ENCODE measurements at regions not wholly inside any gene's neighbourhood (a gene's known extent, or its start where the extent isn't known, plus 50 kb on each side); places are given as distances from the start of the nearest gene placed in this dataset.

GRCh38 chr7:39888171-39888853 lies 61.7 kb upstream of the CDK13 start:
- no peaks in the 10 kb centered on the region for H3K27me3 Mint-ChIP-seq
- H3K4me1 Mint-ChIP-seq (ENCODE audit: low read depth): no peaks in the 10 kb centered on the region
- no peaks in the 10 kb centered on the region for H3K36me3 Mint-ChIP-seq (ENCODE audit: low read depth)
- no peak overlapping the region for H3K27ac Mint-ChIP-seq
- no peak overlapping the region for H3K4me3 Mint-ChIP-seq
- peaks cover 8% of the 10 kb centered on the region for H3K9me3 Mint-ChIP-seq
- intact Hi-C loops (cut with micrococcal nuclease): no loop called here

GRCh38 chr7:39890411-39890810 lies 59.6 kb upstream of the CDK13 start:
- intact Hi-C loops (cut with micrococcal nuclease): loop anchor here (10.0 kb wide), 1 partner anchor 64 kb away; the partner anchor contains the start of gene CDK13
- Mint-ChIP-seq H3K36me3 (ENCODE audit: low read depth) (no peaks in the 10 kb centered on the region), H3K9me3 (no peaks in the 10 kb centered on the region), H3K27ac (no peak overlapping the region), H3K4me1 (ENCODE audit: low read depth) (no peaks in the 10 kb centered on the region), H3K4me3 (no peak overlapping the region), H3K27me3 (no peaks in the 10 kb centered on the region)

- Mint-ChIP-seq H3K27me3 (no peaks in the 10 kb centered on the region), H3K27ac (no peak overlapping the region), H3K36me3 (ENCODE audit: low read depth) (no peaks in the 10 kb centered on the region), H3K9me3 (no peaks in the 10 kb centered on the region), H3K4me3 (no peak overlapping the region), H3K4me1 (ENCODE audit: low read depth) (peaks cover 6% of the 10 kb centered on the region)
- intact Hi-C loops (cut with micrococcal nuclease): loop anchor here (10.0 kb wide), 1 partner anchor 63 kb away; the partner anchor contains the start of gene CDK13
Measured at GRCh38 chr7:39891894-39892293, 58.2 kb upstream of the CDK13 start.

GRCh38 chr7:39892361-39892760 lies 57.7 kb upstream of the CDK13 start:
- Mint-ChIP-seq H3K36me3 (ENCODE audit: low read depth) (no peaks in the 10 kb centered on the region), H3K27me3 (no peaks in the 10 kb centered on the region), H3K4me1 (ENCODE audit: low read depth) (peaks cover 6% of the 10 kb centered on the region), H3K27ac (no peak overlapping the region), H3K4me3 (no peak overlapping the region), H3K9me3 (no peaks in the 10 kb centered on the region)
- intact Hi-C loops (cut with micrococcal nuclease): loop anchor here (10.0 kb wide), 1 partner anchor 62 kb away; the partner anchor contains the start of gene CDK13

- H3K27me3 Mint-ChIP-seq: no peaks in the 10 kb centered on the region
- H3K9me3 Mint-ChIP-seq: no peaks in the 10 kb centered on the region
- H3K4me1 Mint-ChIP-seq (ENCODE audit: low read depth): peaks cover 6% of the 10 kb centered on the region
- intact Hi-C loops (cut with micrococcal nuclease): loop anchor here (10.0 kb wide), 1 partner anchor 60 kb away; the partner anchor contains the start of gene CDK13
- no peak overlapping the region for H3K4me3 Mint-ChIP-seq
- no peaks in the 10 kb centered on the region for H3K36me3 Mint-ChIP-seq (ENCODE audit: low read depth)
- H3K27ac Mint-ChIP-seq: no peak overlapping the region
Measured at GRCh38 chr7:39894904-39895303, 55.2 kb upstream of the CDK13 start.

GRCh38 chr7:39896840-39897239 lies 53.2 kb upstream of the CDK13 start:
- intact Hi-C loops (cut with micrococcal nuclease): loop anchor here (1.0 to 10.0 kb wide), 2 partner anchors 58 to 155 kb away; partner anchors contain the start of gene CDK13
- H3K4me1 Mint-ChIP-seq (ENCODE audit: low read depth): peaks cover 6% of the 10 kb centered on the region
- no peaks in the 10 kb centered on the region for H3K36me3 Mint-ChIP-seq (ENCODE audit: low read depth)
- no peak overlapping the region for H3K4me3 Mint-ChIP-seq
- no peaks in the 10 kb centered on the region for H3K9me3 Mint-ChIP-seq
- no peaks in the 10 kb centered on the region for H3K27me3 Mint-ChIP-seq
- H3K27ac Mint-ChIP-seq: no peak overlapping the region

- Mint-ChIP-seq H3K4me1 (ENCODE audit: low read depth) (peaks cover 6% of the 10 kb centered on the region), H3K36me3 (ENCODE audit: low read depth) (no peaks in the 10 kb centered on the region), H3K4me3 (no peak overlapping the region), H3K27me3 (no peaks in the 10 kb centered on the region), H3K27ac (no peak overlapping the region), H3K9me3 (no peaks in the 10 kb centered on the region)
- intact Hi-C loops (cut with micrococcal nuclease): loop anchor here (10.0 kb wide), 1 partner anchor 56 kb away; the partner anchor contains the start of gene CDK13
Measured at GRCh38 chr7:39898867-39899266, 51.2 kb upstream of the CDK13 start.
